ENCODE measurements at regions not wholly inside any gene's neighbourhood (a gene's known extent, or its start where the extent isn't known, plus 50 kb on each side); places are given as distances from the start of the nearest gene placed in this dataset.

DNA sequence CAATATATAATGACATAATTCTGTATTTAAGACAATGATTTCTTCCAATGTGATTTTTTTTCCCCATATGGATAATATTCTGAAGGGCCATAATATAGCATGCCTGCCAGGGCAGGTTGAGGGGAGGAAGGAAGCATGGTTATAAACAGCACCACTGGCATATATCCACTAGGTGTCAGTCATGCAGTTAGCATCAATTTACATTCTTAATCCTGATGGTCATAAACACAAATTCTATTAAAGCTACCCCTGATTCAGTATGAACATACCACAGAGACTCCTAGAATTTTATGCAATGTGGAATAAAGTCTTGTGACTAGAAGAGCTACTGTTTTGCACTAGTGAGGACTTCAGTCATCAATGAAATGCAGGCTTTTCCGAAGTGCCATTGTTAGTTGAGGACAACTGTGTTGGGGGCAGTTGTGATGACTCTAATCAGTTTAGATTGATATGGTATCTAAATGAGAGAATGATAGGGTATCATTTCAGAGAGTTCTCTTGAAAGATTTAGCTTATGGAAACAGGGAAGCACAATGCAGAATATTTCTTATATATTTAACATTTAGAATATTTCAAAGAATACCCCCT is 342.7 kb upstream of the NR5A2 start:
- TF ChIP-seq, protein P1, sequence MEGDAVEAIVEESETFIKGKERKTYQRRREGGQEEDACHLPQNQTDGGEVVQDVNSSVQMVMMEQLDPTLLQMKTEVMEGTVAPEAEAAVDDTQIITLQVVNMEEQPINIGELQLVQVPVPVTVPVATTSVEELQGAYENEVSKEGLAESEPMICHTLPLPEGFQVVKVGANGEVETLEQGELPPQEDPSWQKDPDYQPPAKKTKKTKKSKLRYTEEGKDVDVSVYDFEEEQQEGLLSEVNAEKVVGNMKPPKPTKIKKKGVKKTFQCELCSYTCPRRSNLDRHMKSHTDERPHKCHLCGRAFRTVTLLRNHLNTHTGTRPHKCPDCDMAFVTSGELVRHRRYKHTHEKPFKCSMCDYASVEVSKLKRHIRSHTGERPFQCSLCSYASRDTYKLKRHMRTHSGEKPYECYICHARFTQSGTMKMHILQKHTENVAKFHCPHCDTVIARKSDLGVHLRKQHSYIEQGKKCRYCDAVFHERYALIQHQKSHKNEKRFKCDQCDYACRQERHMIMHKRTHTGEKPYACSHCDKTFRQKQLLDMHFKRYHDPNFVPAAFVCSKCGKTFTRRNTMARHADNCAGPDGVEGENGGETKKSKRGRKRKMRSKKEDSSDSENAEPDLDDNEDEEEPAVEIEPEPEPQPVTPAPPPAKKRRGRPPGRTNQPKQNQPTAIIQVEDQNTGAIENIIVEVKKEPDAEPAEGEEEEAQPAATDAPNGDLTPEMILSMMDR (IDR thresholded peaks at IDR 0.05) = peak; percentile 7 to 94 (median 78)
- no peak for TF ChIP-seq POLR2A (IDR thresholded peaks at IDR 0.05)

All from Peyer's patch (tissue), 4 donors.